Caco-2 (cell line): ENCODE measurements at regions not wholly inside any gene's neighbourhood (a gene's known extent, or its start where the extent isn't known, plus 50 kb on each side); places are given as distances from the start of the nearest gene placed in this dataset.

Source experiments
- BruUV-seq: library from RNA; stranded (reverse); fragments of 400-500 nt; replicated peaks from 2 replicates; lab custom pipeline; 2021; lab: Mats Ljungman, UMichigan
- CTCF ChIA-PET: fragments of 300-600 bp; sonication (Branson Sonifier 250); formaldehyde crosslinking; loops from one replicate; lab custom pipeline; 2022; ENCODE audit warnings: antibody characterized with exemption; lab: Charles Lee
- POLR2A ChIA-PET: fragments of 300-600 bp; sonication (Branson Sonifier 250); formaldehyde crosslinking; loops from one replicate; lab custom pipeline; 2022; ENCODE audit warnings: antibody characterized with exemption; lab: Charles Lee
- DNase-seq, 2 experiments: peaks; one replicate each; pipeline versions ENCODE4 v3.0.0 to v3.0.0-alpha.2; 2020 to 2022
- H3K27me3 ChIP-seq: replicated peaks from 2 replicates; pipeline ENCODE4 v1.6.0; 2011; ENCODE audit warnings: low read length; ENCODE audit not compliant: control insufficient read depth, insufficient read depth
- H3K36me3 ChIP-seq: 2 replicates; pipeline ENCODE4 v1.5.1; 2011; ENCODE audit warnings: low read length; ENCODE audit not compliant: control insufficient read depth, insufficient read depth
- H3K4me1 ChIP-seq: fragments of 250-450 bp; sonication (Bioruptor Pico); 2 replicates; pipeline ENCODE4 v1.5.1; 2020; ENCODE audit warnings: mild to moderate bottlenecking
- H3K4me3 ChIP-seq: 2 replicates; pipeline ENCODE4 v1.5.1; 2011; ENCODE audit warnings: low read depth, mild to moderate bottlenecking, control low read depth, low read length
- H3K9me3 ChIP-seq: fragments of 250-450 bp; sonication (Bioruptor Pico); 2 replicates; pipeline ENCODE4 v1.5.1; 2020; ENCODE audit warnings: mild to moderate bottlenecking, moderate library complexity
- H3K27ac Mint-ChIP-seq: one replicate; pipeline ENCODE4 v1.8.0; 2022; ENCODE audit warnings: mixed read lengths; ENCODE audit not compliant: unreplicated experiment
- H3K27me3 Mint-ChIP-seq: one replicate; pipeline ENCODE4 v1.8.0; 2022; ENCODE audit warnings: mixed read lengths; ENCODE audit not compliant: insufficient read depth, unreplicated experiment
- H3K36me3 Mint-ChIP-seq: one replicate; pipeline ENCODE4 v1.8.0; 2022; ENCODE audit warnings: mild to moderate bottlenecking, mixed read lengths; ENCODE audit not compliant: insufficient read depth, unreplicated experiment
- H3K4me1 Mint-ChIP-seq: one replicate; pipeline ENCODE4 v1.8.0; 2022; ENCODE audit warnings: low read depth, mixed read lengths; ENCODE audit not compliant: unreplicated experiment
- H3K4me3 Mint-ChIP-seq: one replicate; pipeline ENCODE4 v1.8.0; 2022; ENCODE audit warnings: mild to moderate bottlenecking, moderate library complexity, mixed read lengths; ENCODE audit not compliant: unreplicated experiment
- H3K9me3 Mint-ChIP-seq: one replicate; pipeline ENCODE4 v1.8.0; 2022; ENCODE audit warnings: mixed read lengths; ENCODE audit not compliant: unreplicated experiment
- intact Hi-C: fragments of 100-400 bp; cut with micrococcal nuclease; formaldehyde crosslinking; loops from one replicate; pipeline ENCODE4 v1.10.0; 2022; ENCODE audit not compliant: unreplicated experiment
- TF ChIP-seq, protein P1 (sequence below), 2 experiments: fragments of 200-600 bp in 1 of 2; IDR thresholded peaks; 1 replicate in 1 of 2; 2 replicates in 1 of 2; pipeline versions ENCODE4 v1.5.1 to v1.8.0; 2011 to 2022; ENCODE audit warnings: antibody characterized with exemption in 1 of 2, control low read depth in 1 of 2, inconsistent platforms in 1 of 2, low read depth in 1 of 2, low read length in 1 of 2, mild to moderate bottlenecking in 1 of 2, moderate library complexity in 1 of 2; ENCODE audit not compliant: insufficient read depth in 1 of 2, severe bottlenecking in 1 of 2, unreplicated experiment in 1 of 2

DNA sequence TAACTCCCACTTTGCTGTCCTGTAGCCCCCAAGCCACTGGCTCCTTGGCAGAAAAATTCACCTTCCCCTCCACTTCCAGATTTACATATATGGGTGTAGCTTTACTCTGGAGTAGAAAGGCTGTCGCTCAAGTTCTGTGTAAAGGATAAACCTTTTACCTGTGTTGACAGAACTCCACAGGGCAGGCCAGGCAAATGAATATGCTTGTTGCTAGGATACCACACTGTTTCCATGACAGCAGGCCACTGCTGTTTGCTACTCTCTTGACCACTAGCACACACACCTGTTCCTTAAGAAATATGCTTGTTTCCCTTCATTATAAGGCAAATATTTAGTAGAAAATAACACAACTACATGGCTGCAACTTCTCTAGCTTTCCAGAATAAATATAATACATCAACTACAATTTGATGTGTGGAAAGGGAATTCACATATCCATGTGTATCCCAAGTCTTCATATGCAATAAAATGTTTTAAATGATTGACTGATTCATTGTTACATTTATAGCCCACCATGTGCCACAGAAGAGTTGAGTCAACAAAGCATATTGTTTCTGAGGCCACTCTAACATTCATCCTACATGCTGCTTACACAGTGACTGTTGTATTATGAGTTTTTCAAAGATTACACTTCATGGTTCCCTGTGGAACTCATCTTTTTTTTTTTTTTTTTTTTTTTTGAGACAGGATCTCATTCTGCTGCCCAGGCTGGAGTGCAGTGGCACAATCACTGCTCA, 56.2 kb upstream of the ROCK1 start:
- intact Hi-C loops = loop anchor here (1.0 kb wide), 1 partner anchor 56 kb away; no protein-coding TSS in a partner anchor
- CTCF ChIA-PET = no interaction called here
- H3K36me3 Mint-ChIP-seq = no peaks in the 10 kb centered on the region
- H3K27ac Mint-ChIP-seq = peak overlapping the region; percentile 16
- no peaks in the 10 kb centered on the region for H3K27me3 Mint-ChIP-seq
- Histone ChIP-seq H3K4me3 (no peak overlapping the region), H3K9me3 (no peaks in the 10 kb centered on the region; the same call in 1 of the 2 replicates), H3K27me3 (no peaks in the 10 kb centered on the region), H3K4me1 (no peaks in the 10 kb centered on the region), H3K36me3 (no peaks in the 10 kb centered on the region)
- TF ChIP-seq, protein P1, sequence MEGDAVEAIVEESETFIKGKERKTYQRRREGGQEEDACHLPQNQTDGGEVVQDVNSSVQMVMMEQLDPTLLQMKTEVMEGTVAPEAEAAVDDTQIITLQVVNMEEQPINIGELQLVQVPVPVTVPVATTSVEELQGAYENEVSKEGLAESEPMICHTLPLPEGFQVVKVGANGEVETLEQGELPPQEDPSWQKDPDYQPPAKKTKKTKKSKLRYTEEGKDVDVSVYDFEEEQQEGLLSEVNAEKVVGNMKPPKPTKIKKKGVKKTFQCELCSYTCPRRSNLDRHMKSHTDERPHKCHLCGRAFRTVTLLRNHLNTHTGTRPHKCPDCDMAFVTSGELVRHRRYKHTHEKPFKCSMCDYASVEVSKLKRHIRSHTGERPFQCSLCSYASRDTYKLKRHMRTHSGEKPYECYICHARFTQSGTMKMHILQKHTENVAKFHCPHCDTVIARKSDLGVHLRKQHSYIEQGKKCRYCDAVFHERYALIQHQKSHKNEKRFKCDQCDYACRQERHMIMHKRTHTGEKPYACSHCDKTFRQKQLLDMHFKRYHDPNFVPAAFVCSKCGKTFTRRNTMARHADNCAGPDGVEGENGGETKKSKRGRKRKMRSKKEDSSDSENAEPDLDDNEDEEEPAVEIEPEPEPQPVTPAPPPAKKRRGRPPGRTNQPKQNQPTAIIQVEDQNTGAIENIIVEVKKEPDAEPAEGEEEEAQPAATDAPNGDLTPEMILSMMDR (IDR thresholded peaks at IDR 0.05; ENCODE audit: insufficient read depth in 1 of 2, low read depth in 1 of 2, low read length in 1 of 2, severe bottlenecking in 1 of 2, unreplicated experiment in 1 of 2) = no peak
- H3K4me3 Mint-ChIP-seq = no peak overlapping the region
- H3K9me3 Mint-ChIP-seq = no peaks in the 10 kb centered on the region
- no TSS peak for BruUV-seq
- peak; percentile 85 for DNase-seq
- H3K4me1 Mint-ChIP-seq = no peaks in the 10 kb centered on the region
- POLR2A ChIA-PET = no interaction called here

DNA sequence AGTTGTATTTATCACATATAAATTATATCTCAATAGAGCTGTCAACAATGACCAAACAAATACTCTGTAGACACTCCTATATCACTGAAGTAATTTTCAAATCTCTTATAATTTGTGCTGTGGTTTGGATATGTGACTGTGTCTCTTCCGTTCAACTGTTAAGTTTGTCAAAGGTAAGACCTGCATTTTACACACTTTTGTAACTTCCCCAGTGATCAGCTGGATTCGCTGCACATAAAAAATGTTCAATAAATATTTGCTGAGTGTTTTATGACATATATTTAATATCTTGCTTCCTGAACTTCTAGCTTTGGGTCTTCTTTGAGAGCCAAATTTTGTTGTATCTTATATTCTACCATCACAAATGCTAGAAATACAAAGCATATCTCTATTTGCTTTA, 57.3 kb upstream of the ROCK1 start:
- Mint-ChIP-seq H3K36me3 (no peaks in the 10 kb centered on the region), H3K4me3 (no peak overlapping the region), H3K27ac (peak overlapping the region; percentile 16), H3K27me3 (no peaks in the 10 kb centered on the region), H3K9me3 (no peaks in the 10 kb centered on the region), H3K4me1 (no peaks in the 10 kb centered on the region)
- TF ChIP-seq, protein P1 (IDR thresholded peaks at IDR 0.05; ENCODE audit: insufficient read depth in 1 of 2, low read depth in 1 of 2, low read length in 1 of 2, severe bottlenecking in 1 of 2, unreplicated experiment in 1 of 2) = no peak
- intact Hi-C loops = no loop called here
- Histone ChIP-seq H3K36me3 (no peaks in the 10 kb centered on the region), H3K9me3 (no peaks in the 10 kb centered on the region; the same call in 1 of the 2 replicates), H3K4me1 (no peaks in the 10 kb centered on the region), H3K27me3 (no peaks in the 10 kb centered on the region), H3K4me3 (no peak overlapping the region)
- CTCF ChIA-PET = no interaction called here
- POLR2A ChIA-PET = no interaction called here
- no peak for DNase-seq
- BruUV-seq = no TSS peak

- Mint-ChIP-seq H3K27ac (no peak overlapping the region), H3K27me3 (no peaks in the 10 kb centered on the region), H3K4me1 (peaks cover 20% of the 10 kb centered on the region), H3K4me3 (no peak overlapping the region), H3K9me3 (no peaks in the 10 kb centered on the region), H3K36me3 (no peaks in the 10 kb centered on the region)
- no TSS peak for BruUV-seq
- no peaks in the 10 kb centered on the region for H3K9me3 ChIP-seq
- ChIA-PET POLR2A (no interaction called here), CTCF (no interaction called here)
- TF ChIP-seq, protein P1 (IDR thresholded peaks at IDR 0.05; ENCODE audit: insufficient read depth in 1 of 2, low read depth in 1 of 2, low read length in 1 of 2, severe bottlenecking in 1 of 2, unreplicated experiment in 1 of 2) = no peak
- H3K36me3 ChIP-seq = no peaks in the 10 kb centered on the region
- H3K4me3 ChIP-seq = no peak overlapping the region
- peaks cover 14% of the 10 kb centered on the region for H3K4me1 ChIP-seq
- no peaks in the 10 kb centered on the region for H3K27me3 ChIP-seq
- intact Hi-C loops = no loop called here
- no peak for DNase-seq
Observed at GRCh38 chr18:21177822-21178221, 64.2 kb upstream of the GREB1L start.
